Prostate gland (tissue), 2 donors: ENCODE measurements at regions not wholly inside any gene's neighbourhood (a gene's known extent, or its start where the extent isn't known, plus 50 kb on each side); places are given as distances from the start of the nearest gene placed in this dataset.

ENCODE experiments used
- CTCF ChIP-seq, 4 experiments: fragments of 200-600 bp in 2 of 4; fragments of 450-650 bp in 2 of 4; sonication (generic) in 2 of 4; IDR thresholded peaks; 1 replicate in 3 of 4; 2 replicates in 1 of 4; pipeline ENCODE4 v1.5.1; 2016 to 2019; ENCODE audit warnings: antibody characterized with exemption in 4 of 4, mild to moderate bottlenecking in 2 of 4, moderate library complexity in 2 of 4
- POLR2A ChIP-seq: fragments of 450-650 bp; IDR thresholded peaks from one replicate; pipeline ENCODE4 v1.6.1; 2016; ENCODE audit warnings: antibody characterized with exemption, mild to moderate bottlenecking
- POLR2AphosphoS5 ChIP-seq: sonication (generic); formaldehyde crosslinking; IDR thresholded peaks from one replicate; pipeline ENCODE4 v1.6.1; 2017; ENCODE audit warnings: antibody characterized with exemption

GRCh38 chr6:91566467-91566866 is 979.6 kb upstream of the MAP3K7 start:
- no peak for TF ChIP-seq CTCF (IDR thresholded peaks at IDR 0.05)
- TF ChIP-seq POLR2A, result no peak
- no peak for TF ChIP-seq POLR2AphosphoS5
